SK-N-SH (cell line): ENCODE measurements at regions not wholly inside any gene's neighbourhood (a gene's known extent, or its start where the extent isn't known, plus 50 kb on each side); places are given as distances from the start of the nearest gene placed in this dataset.

Experiments used
- CTCF ChIA-PET: fragments of 300-600, 350-600 bp; formaldehyde crosslinking; extraction: SDS; loops from one replicate; lab custom pipeline; 2021; lab: Yijun Ruan, JAX
- POLR2A ChIA-PET: fragments of 350-600 bp; sonication (Branson Sonifier 250); formaldehyde crosslinking; extraction: SDS; loops from one replicate; lab custom pipeline; 2020; ENCODE audit warnings: antibody characterized with exemption, inconsistent platforms; lab: Yijun Ruan, JAX
- DNase-seq: peaks from one replicate; pipeline ENCODE4 v3.0.0; 2012
- H2AFZ ChIP-seq: fragments of 200-600 bp; sonication (generic); 2 replicates; pipeline ENCODE4 v1.8.1; 2016; ENCODE audit warnings: antibody characterized with exemption, mild to moderate bottlenecking, low read depth
- H3F3A ChIP-seq: fragments of 200-600 bp; sonication (generic); replicated peaks from 2 replicates; pipeline ENCODE3; 2016; ENCODE audit warnings: antibody characterized with exemption, mild to moderate bottlenecking; ENCODE audit not compliant: insufficient read depth
- H3K27ac ChIP-seq, 2 experiments: fragments of 200-500 bp in 1 of 2; fragments of 200-600 bp in 1 of 2; sonication (Bioruptor generic) in 1 of 2; sonication (generic), shearing (Covaris generic) in 1 of 2; 2 replicates each; pipeline versions ENCODE4 v1.5.1 to v1.6.1; 2014 to 2016; ENCODE audit warnings: low read depth in 2 of 2, inconsistent platforms in 1 of 2, low read length in 1 of 2, mild to moderate bottlenecking in 1 of 2, mixed read lengths in 1 of 2
- H3K27me3 ChIP-seq: fragments of 200-600 bp; sonication (generic), shearing (Covaris generic); 2 replicates; pipeline ENCODE4 v1.6.1; 2016; ENCODE audit warnings: mixed run types; ENCODE audit not compliant: insufficient read depth
- H3K36me3 ChIP-seq, 2 experiments: fragments of 200-500 bp in 1 of 2; fragments of 200-600 bp in 1 of 2; sonication (Bioruptor generic) in 1 of 2; sonication (generic) in 1 of 2; replicated peaks in 1 of 2; 2 replicates each; pipeline versions ENCODE3 to v1.5.1; 2014 to 2016; ENCODE audit warnings: low read length in 1 of 2, mild to moderate bottlenecking in 1 of 2; ENCODE audit not compliant: insufficient read depth in 2 of 2, control insufficient read depth in 1 of 2
- H3K4me1 ChIP-seq, 2 experiments: fragments of 200-500 bp in 1 of 2; fragments of 200-600 bp in 1 of 2; sonication (Bioruptor generic) in 1 of 2; sonication (generic), shearing (Covaris generic) in 1 of 2; 2 replicates each; pipeline versions ENCODE4 v1.5.1 to v1.6.1; 2014 to 2016; ENCODE audit warnings: low read depth in 1 of 2, low read length in 1 of 2, mixed run types in 1 of 2; ENCODE audit not compliant: insufficient read depth in 2 of 2, control insufficient read depth in 1 of 2
- H3K4me2 ChIP-seq: fragments of 200-600 bp; sonication (generic), shearing (Covaris generic); 2 replicates; pipeline ENCODE4 v1.6.1; 2017; ENCODE audit warnings: mixed run types
- H3K4me3 ChIP-seq, 2 experiments: fragments of 200-500 bp in 1 of 2; fragments of 200-600 bp in 1 of 2; sonication (Bioruptor generic) in 1 of 2; sonication (generic), shearing (Covaris generic) in 1 of 2; 2 replicates each; pipeline versions ENCODE4 v1.5.1 to v1.8.1; 2014 to 2016; ENCODE audit warnings: low read depth in 2 of 2, inconsistent platforms in 1 of 2, low read length in 1 of 2, mild to moderate bottlenecking in 1 of 2, mixed read lengths in 1 of 2, moderate library complexity in 1 of 2
- H3K79me2 ChIP-seq: fragments of 200-600 bp; sonication (generic); 2 replicates; pipeline ENCODE4 v1.8.1; 2017; ENCODE audit warnings: mild to moderate bottlenecking; ENCODE audit not compliant: insufficient read depth
- H3K9ac ChIP-seq: fragments of 200-600 bp; sonication (generic); 2 replicates; pipeline ENCODE4 v1.6.1; 2017; ENCODE audit warnings: mixed run types
- H3K9me2 ChIP-seq: fragments of 200-600 bp; sonication (generic); 2 replicates; pipeline ENCODE4 v1.6.1; 2017; ENCODE audit warnings: mixed run types
- H3K9me3 ChIP-seq: fragments of 200-600 bp; sonication (generic); 2 replicates; pipeline ENCODE4 v1.6.1; 2017; ENCODE audit warnings: mixed run types, mild to moderate bottlenecking, moderate library complexity
- H4K20me1 ChIP-seq: fragments of 200-600 bp; sonication (generic); 2 replicates; pipeline ENCODE4 v1.6.1; 2017; ENCODE audit warnings: mild to moderate bottlenecking, mixed run types; ENCODE audit not compliant: insufficient read depth
- CHD2 ChIP-seq: fragments of 150-350 bp; IDR thresholded peaks from 2 replicates; pipeline ENCODE4 v1.6.1; 2018; ENCODE audit warnings: low read length; ENCODE audit not compliant: partially characterized antibody
- ELF1 ChIP-seq: IDR thresholded peaks from 2 replicates; pipeline ENCODE4 v1.4.0; 2012
- EP300 ChIP-seq, 2 experiments: IDR thresholded peaks; 2 replicates each; pipeline versions ENCODE4 v1.4.0 to v1.6.1; 2012; ENCODE audit warnings: borderline replicate concordance in 1 of 2, low read depth in 1 of 2, low read length in 1 of 2
- EZH2phosphoT487 ChIP-seq: fragments of 200-600 bp; sonication (generic); IDR thresholded peaks from 2 replicates; pipeline ENCODE4 v1.6.1; 2017; ENCODE audit warnings: low read depth, mixed run types, mild to moderate bottlenecking, antibody characterized with exemption, moderate library complexity, borderline replicate concordance
- FOSL2 ChIP-seq: IDR thresholded peaks from 2 replicates; pipeline ENCODE4 v1.4.0; 2012; ENCODE audit warnings: low read depth, mild to moderate bottlenecking, moderate library complexity, borderline replicate concordance
- FOXJ3 ChIP-seq: sonication (generic); formaldehyde crosslinking; IDR thresholded peaks from 2 replicates; pipeline ENCODE4 v1.5.1; 2020; ENCODE audit warnings: mild to moderate bottlenecking, missing genetic modification reagents
- GABPA ChIP-seq: IDR thresholded peaks from 2 replicates; pipeline ENCODE4 v1.4.0; 2012; ENCODE audit warnings: low read depth, mild to moderate bottlenecking
- GATA2 ChIP-seq: sonication (generic); formaldehyde crosslinking; IDR thresholded peaks from 2 replicates; pipeline ENCODE4 v1.5.0; 2020; ENCODE audit warnings: mild to moderate bottlenecking, missing genetic modification reagents
- JUND ChIP-seq: IDR thresholded peaks from 2 replicates; pipeline ENCODE4 v1.4.0; 2012
- MEF2A ChIP-seq: IDR thresholded peaks from 2 replicates; pipeline ENCODE4 v1.4.0; 2012; ENCODE audit warnings: low read depth, borderline replicate concordance
- MXI1 ChIP-seq: IDR thresholded peaks from 2 replicates; pipeline ENCODE4 v1.6.1; 2012; ENCODE audit warnings: mild to moderate bottlenecking, low read depth, low read length, improper control_type of control experiment
- NFIC ChIP-seq: IDR thresholded peaks from 2 replicates; pipeline ENCODE4 v1.4.0; 2012; ENCODE audit warnings: borderline replicate concordance
- NRF1 ChIP-seq: IDR thresholded peaks from 2 replicates; pipeline ENCODE4 v1.6.1; 2012; ENCODE audit warnings: low read depth, mild to moderate bottlenecking, low read length
- RAD21 ChIP-seq: IDR thresholded peaks from 2 replicates; pipeline ENCODE4 v1.6.1; 2012; ENCODE audit warnings: mild to moderate bottlenecking, low read length
- RCOR1 ChIP-seq: fragments of 150-350 bp; IDR thresholded peaks from 2 replicates; pipeline ENCODE4 v1.6.1; 2017; ENCODE audit warnings: antibody characterized with exemption, low read length
- RFX5 ChIP-seq: IDR thresholded peaks from 2 replicates; pipeline ENCODE4 v1.6.1; 2012; ENCODE audit warnings: mild to moderate bottlenecking, improper control_type of control experiment, low read length
- SIN3A ChIP-seq: IDR thresholded peaks from 2 replicates; pipeline ENCODE4 v1.6.1; 2012; ENCODE audit warnings: low read depth, mild to moderate bottlenecking, low read length, moderate library complexity, borderline replicate concordance
- SMC3 ChIP-seq: IDR thresholded peaks from 2 replicates; pipeline ENCODE4 v1.6.1; 2012; ENCODE audit warnings: low read depth, low read length, improper control_type of control experiment
- TAF1 ChIP-seq: IDR thresholded peaks from 2 replicates; pipeline ENCODE4 v1.6.1; 2012; ENCODE audit warnings: low read depth, mild to moderate bottlenecking, low read length, moderate library complexity, borderline replicate concordance
- TCF12 ChIP-seq: IDR thresholded peaks from 2 replicates; pipeline ENCODE4 v1.4.0; 2012
- WGBS: methylation state at CpG from one replicate; pipeline ENCODE4 v1.1.6; 2017; ENCODE audit warnings: low lambda C conversion rate; 5-methylcytosine and 5-hydroxymethylcytosine counted together
- TF ChIP-seq, protein P1 (sequence below): IDR thresholded peaks from 2 replicates; pipeline ENCODE4 v1.4.0; 2012; ENCODE audit warnings: low read depth
- TF ChIP-seq, protein P2 (sequence below): IDR thresholded peaks from 2 replicates; pipeline ENCODE4 v1.4.0; 2012; ENCODE audit warnings: low read depth, borderline replicate concordance
- TF ChIP-seq, protein P3 (sequence below): IDR thresholded peaks from 2 replicates; pipeline ENCODE4; 2012
- TF ChIP-seq, protein P4 (sequence below): IDR thresholded peaks from 2 replicates; pipeline ENCODE4 v1.6.1; 2012; ENCODE audit warnings: mild to moderate bottlenecking, low read depth, low read length, moderate library complexity

DNA sequence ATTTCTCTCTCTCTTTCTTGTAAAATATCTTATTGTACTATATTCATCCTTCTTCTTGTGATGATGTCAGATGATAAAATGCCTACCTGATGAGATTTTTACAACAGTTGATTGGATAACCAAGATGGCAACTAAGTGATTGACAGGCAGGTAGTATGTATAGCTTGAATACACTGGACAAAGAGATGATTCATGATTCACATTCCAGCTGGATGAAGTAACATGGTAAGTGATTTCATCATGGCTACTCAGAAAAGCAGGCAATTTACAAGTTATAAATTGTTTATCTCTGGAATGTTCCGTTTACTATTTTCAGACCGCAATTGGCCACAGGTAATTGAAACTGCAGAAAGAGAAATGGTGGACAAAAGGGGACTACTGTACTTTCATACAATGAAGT, 1471.7 kb upstream of the C9orf72 start:
- no peak for DNase-seq
- H3K27ac ChIP-seq: no peak overlapping the region
- no peaks in the 10 kb centered on the region for H3F3A ChIP-seq
- no peak overlapping the region for H3K4me2 ChIP-seq
- no peak overlapping the region for H3K9ac ChIP-seq
- TF ChIP-seq RAD21 (no peak), SMC3 (no peak), NRF1 (no peak), TCF12 (no peak), RFX5 (no peak), ELF1 (no peak), CHD2 (no peak), SIN3A (no peak), GATA2 (CRISPR knock-in tag) (no peak), FOSL2 (peak; percentile 45; the same call in 1 of the 2 replicates), FOXJ3 (CRISPR knock-in tag) (no peak), JUND (peak; percentile 49)
- TF ChIP-seq, protein P1, sequence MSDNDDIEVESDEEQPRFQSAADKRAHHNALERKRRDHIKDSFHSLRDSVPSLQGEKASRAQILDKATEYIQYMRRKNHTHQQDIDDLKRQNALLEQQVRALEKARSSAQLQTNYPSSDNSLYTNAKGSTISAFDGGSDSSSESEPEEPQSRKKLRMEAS: no peak
- TF ChIP-seq, protein P2, sequence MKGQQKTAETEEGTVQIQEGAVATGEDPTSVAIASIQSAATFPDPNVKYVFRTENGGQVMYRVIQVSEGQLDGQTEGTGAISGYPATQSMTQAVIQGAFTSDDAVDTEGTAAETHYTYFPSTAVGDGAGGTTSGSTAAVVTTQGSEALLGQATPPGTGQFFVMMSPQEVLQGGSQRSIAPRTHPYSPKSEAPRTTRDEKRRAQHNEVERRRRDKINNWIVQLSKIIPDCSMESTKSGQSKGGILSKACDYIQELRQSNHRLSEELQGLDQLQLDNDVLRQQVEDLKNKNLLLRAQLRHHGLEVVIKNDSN: no peak
- TF ChIP-seq, protein P3, sequence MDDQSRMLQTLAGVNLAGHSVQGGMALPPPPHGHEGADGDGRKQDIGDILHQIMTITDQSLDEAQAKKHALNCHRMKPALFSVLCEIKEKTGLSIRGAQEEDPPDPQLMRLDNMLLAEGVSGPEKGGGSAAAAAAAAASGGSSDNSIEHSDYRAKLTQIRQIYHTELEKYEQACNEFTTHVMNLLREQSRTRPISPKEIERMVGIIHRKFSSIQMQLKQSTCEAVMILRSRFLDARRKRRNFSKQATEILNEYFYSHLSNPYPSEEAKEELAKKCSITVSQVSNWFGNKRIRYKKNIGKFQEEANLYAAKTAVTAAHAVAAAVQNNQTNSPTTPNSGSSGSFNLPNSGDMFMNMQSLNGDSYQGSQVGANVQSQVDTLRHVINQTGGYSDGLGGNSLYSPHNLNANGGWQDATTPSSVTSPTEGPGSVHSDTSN: peak; percentile 89
- TF ChIP-seq, all 33 proteins: peak for 3
- 79% methylated on average over 2 of the region's 2 CpGs for WGBS
- POLR2A ChIA-PET: no interaction called here
- Histone ChIP-seq H3K9me2 (no peaks in the 10 kb centered on the region), H3K27me3 (no peaks in the 10 kb centered on the region), H3K79me2 (peaks cover 88% of the 10 kb centered on the region), H3K4me1 (no peaks in the 10 kb centered on the region), H2AFZ (no peak overlapping the region), H3K4me3 (no peak overlapping the region), H3K36me3 (no peaks in the 10 kb centered on the region), H3K9me3 (no peaks in the 10 kb centered on the region), H4K20me1 (no peaks in the 10 kb centered on the region; the same call in 1 of the 2 replicates)
- CTCF ChIA-PET: no interaction called here

DNA sequence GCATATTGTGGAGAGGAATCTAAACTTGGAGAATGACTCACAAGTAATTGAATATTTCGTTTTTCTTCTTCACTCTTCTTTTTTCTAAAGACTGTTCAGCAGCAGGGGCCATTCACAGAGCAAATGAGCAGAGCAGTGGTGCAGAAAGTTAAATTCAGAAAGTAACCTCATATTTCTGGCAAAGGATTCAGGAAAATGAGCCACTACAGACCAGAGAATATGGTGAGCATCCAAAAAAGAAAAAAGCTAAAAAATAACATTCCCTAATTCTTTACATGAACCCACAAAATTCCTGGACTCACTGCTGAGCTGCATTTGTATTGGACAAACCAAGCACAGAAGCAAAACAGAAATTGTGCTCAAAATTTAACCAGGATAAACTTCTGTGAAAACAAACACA, 1486.8 kb upstream of the C9orf72 start:
- no peaks in the 10 kb centered on the region for H3K9me2 ChIP-seq
- ChIA-PET CTCF (no interaction called here), POLR2A (no interaction called here)
- 0 out of 2 replicates have a peak, but pooled peaks cover 7% of the 10 kb centered on the region for H4K20me1 ChIP-seq
- H3K9ac ChIP-seq: no peak overlapping the region
- no peaks in the 10 kb centered on the region; a peak in 2 of 4 replicates for H3K4me1 ChIP-seq
- peaks cover 45% of the 10 kb centered on the region for H3K79me2 ChIP-seq
- no peak overlapping the region for H3K4me3 ChIP-seq
- H3K4me2 ChIP-seq: no peak overlapping the region
- TF ChIP-seq SIN3A: no peak
- TF ChIP-seq MXI1: no peak
- TF ChIP-seq NFIC: no peak
- TF ChIP-seq FOSL2: no peak
- no peak for TF ChIP-seq GABPA
- TF ChIP-seq RCOR1: no peak
- TF ChIP-seq TAF1: no peak
- no peak for TF ChIP-seq EP300 (IDR thresholded peaks at IDR 0.05; ENCODE audit: borderline replicate concordance in 1 of 2, low read depth in 1 of 2, low read length in 1 of 2)
- TF ChIP-seq, protein P4, sequence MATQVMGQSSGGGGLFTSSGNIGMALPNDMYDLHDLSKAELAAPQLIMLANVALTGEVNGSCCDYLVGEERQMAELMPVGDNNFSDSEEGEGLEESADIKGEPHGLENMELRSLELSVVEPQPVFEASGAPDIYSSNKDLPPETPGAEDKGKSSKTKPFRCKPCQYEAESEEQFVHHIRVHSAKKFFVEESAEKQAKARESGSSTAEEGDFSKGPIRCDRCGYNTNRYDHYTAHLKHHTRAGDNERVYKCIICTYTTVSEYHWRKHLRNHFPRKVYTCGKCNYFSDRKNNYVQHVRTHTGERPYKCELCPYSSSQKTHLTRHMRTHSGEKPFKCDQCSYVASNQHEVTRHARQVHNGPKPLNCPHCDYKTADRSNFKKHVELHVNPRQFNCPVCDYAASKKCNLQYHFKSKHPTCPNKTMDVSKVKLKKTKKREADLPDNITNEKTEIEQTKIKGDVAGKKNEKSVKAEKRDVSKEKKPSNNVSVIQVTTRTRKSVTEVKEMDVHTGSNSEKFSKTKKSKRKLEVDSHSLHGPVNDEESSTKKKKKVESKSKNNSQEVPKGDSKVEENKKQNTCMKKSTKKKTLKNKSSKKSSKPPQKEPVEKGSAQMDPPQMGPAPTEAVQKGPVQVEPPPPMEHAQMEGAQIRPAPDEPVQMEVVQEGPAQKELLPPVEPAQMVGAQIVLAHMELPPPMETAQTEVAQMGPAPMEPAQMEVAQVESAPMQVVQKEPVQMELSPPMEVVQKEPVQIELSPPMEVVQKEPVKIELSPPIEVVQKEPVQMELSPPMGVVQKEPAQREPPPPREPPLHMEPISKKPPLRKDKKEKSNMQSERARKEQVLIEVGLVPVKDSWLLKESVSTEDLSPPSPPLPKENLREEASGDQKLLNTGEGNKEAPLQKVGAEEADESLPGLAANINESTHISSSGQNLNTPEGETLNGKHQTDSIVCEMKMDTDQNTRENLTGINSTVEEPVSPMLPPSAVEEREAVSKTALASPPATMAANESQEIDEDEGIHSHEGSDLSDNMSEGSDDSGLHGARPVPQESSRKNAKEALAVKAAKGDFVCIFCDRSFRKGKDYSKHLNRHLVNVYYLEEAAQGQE: no peak
- TF ChIP-seq GATA2 (CRISPR knock-in tag): no peak
- TF ChIP-seq EZH2phosphoT487: no peak
- TF ChIP-seq, protein P1: no peak
- TF ChIP-seq NRF1: no peak
- TF ChIP-seq MEF2A: no peak
- TF ChIP-seq SMC3: no peak
- no peaks in the 10 kb centered on the region for H3K9me3 ChIP-seq
- no peak overlapping the region for H2AFZ ChIP-seq
- H3K27me3 ChIP-seq: no peaks in the 10 kb centered on the region
- DNase-seq: no peak
- H3K36me3 ChIP-seq: peaks cover 0 to 3% of the 10 kb centered on the region in 2 experiments
- no peaks in the 10 kb centered on the region for H3F3A ChIP-seq
- peak overlapping the region in 1 of 2 experiments; percentile 23; a peak in 1 of 4 replicates for H3K27ac ChIP-seq
- 31% methylated on average over 1 of the region's 1 CpG for WGBS
